ENCODE measurements at regions not wholly inside any gene's neighbourhood (a gene's known extent, or its start where the extent isn't known, plus 50 kb on each side); places are given as distances from the start of the nearest gene placed in this dataset.
"Not testable (repeated sequence)": the region's sequence is repeated elsewhere in the genome, so short reads cannot be mapped to it uniquely, and the experiment has no call there.

DNA sequence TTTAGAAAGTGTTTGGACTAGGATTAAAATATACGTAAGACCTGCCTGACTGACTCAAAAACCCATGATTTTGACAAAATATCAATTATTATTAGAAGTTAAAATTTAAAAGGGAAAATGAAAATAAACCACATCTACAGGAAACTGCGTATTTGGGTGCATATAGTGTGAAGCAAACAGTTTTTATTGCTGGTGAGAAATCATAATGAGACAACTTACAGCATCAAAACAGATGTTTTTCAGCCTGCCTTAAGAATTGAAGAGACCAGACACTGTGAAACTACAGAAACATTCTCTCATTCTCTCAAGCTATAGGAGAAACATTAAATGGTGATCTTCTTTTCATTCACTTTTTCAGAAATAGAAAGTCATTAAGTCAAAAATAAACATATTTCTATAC, 62.9 kb downstream of the RAD51AP2 start:
- Histone ChIP-seq H4K20me1 (ENCODE audit: insufficient read depth) (no peaks in the 10 kb centered on the region), H3K9me2 (no peaks in the 10 kb centered on the region), H3K9ac (no peak overlapping the region), H2AFZ (ENCODE audit: low read depth) (no peak overlapping the region), H3K4me2 (no peak overlapping the region), H3K4me3 (ENCODE audit: low read depth in 2 of 2, low read length in 1 of 2) (no peak overlapping the region), H3K4me1 (ENCODE audit: control insufficient read depth in 1 of 2, insufficient read depth in 2 of 2, low read depth in 1 of 2, low read length in 1 of 2) (no peaks in the 10 kb centered on the region), H3K79me2 (ENCODE audit: insufficient read depth) (no peaks in the 10 kb centered on the region), H3K27me3 (ENCODE audit: insufficient read depth) (no peaks in the 10 kb centered on the region), H3K9me3 (no peaks in the 10 kb centered on the region), H3K27ac (ENCODE audit: low read depth in 2 of 2, low read length in 1 of 2) (no peak overlapping the region), H3F3A (replicated peaks; ENCODE audit: insufficient read depth) (no peaks in the 10 kb centered on the region), H3K36me3 (replicated peaks in 1 of 2; ENCODE audit: control insufficient read depth in 1 of 2, insufficient read depth in 2 of 2, low read length in 1 of 2) (no peaks in the 10 kb centered on the region)
- no peak for TF ChIP-seq EP300 (IDR thresholded peaks at IDR 0.05; ENCODE audit: borderline replicate concordance in 1 of 2, low read depth in 1 of 2, low read length in 1 of 2)
- TF ChIP-seq RAD21 (IDR thresholded peaks at IDR 0.05; ENCODE audit: low read length): no peak
- no peak for TF ChIP-seq TAF1 (IDR thresholded peaks at IDR 0.05; ENCODE audit: borderline replicate concordance, low read depth, low read length)
- TF ChIP-seq MAX (IDR thresholded peaks at IDR 0.05; ENCODE audit: low read depth): no peak
- TF ChIP-seq RCOR1 (IDR thresholded peaks at IDR 0.05; ENCODE audit: low read length): no peak
- no peak for TF ChIP-seq RFX5 (IDR thresholded peaks at IDR 0.05; ENCODE audit: low read length)
- no peak for TF ChIP-seq MXI1 (IDR thresholded peaks at IDR 0.05; ENCODE audit: low read depth, low read length)
- no peak for TF ChIP-seq SMC3 (IDR thresholded peaks at IDR 0.05; ENCODE audit: low read depth, low read length)
- WGBS (ENCODE audit: low lambda C conversion rate): 39% methylated on average over 2 of the region's 2 CpGs
- no peak for DNase-seq
- CTCF ChIA-PET: no interaction called here
- POLR2A ChIA-PET: no interaction called here

GRCh38 chr2:17446191-17446590, 72.0 kb downstream of the RAD51AP2 start:
- POLR2A ChIA-PET; H3K79me2 ChIP-seq (ENCODE audit: insufficient read depth); H3K4me3 ChIP-seq (ENCODE audit: low read depth in 2 of 2, low read length in 1 of 2); H2AFZ ChIP-seq (ENCODE audit: low read depth); H3K4me2 ChIP-seq; H3K9me3 ChIP-seq; H3K27ac ChIP-seq (ENCODE audit: low read depth in 2 of 2, low read length in 1 of 2); H3K27me3 ChIP-seq (ENCODE audit: insufficient read depth); H3K36me3 ChIP-seq (replicated peaks in 1 of 2; ENCODE audit: control insufficient read depth in 1 of 2, insufficient read depth in 2 of 2, low read length in 1 of 2); H3K9ac ChIP-seq; H3K4me1 ChIP-seq (ENCODE audit: control insufficient read depth in 1 of 2, insufficient read depth in 2 of 2, low read depth in 1 of 2, low read length in 1 of 2); H3K9me2 ChIP-seq; H3F3A ChIP-seq (replicated peaks; ENCODE audit: insufficient read depth); H4K20me1 ChIP-seq (ENCODE audit: insufficient read depth); CTCF ChIA-PET; DNase-seq: not testable (repeated sequence)
- WGBS (ENCODE audit: low lambda C conversion rate): 14% methylated on average over 3 of the region's 3 CpGs

GRCh38 chr2:17445744-17446143, 72.5 kb downstream of the RAD51AP2 start:
- H3K79me2 ChIP-seq (ENCODE audit: insufficient read depth): no peaks in the 10 kb centered on the region
- CTCF ChIA-PET: no interaction called here
- no peaks in the 10 kb centered on the region for H3K9me3 ChIP-seq
- H3K27ac ChIP-seq (ENCODE audit: low read depth in 2 of 2, low read length in 1 of 2): no peak overlapping the region
- H3K9ac ChIP-seq: no peak overlapping the region
- WGBS (ENCODE audit: low lambda C conversion rate): 33% methylated on average over 1 of the region's 1 CpG
- no peak overlapping the region for H3K4me2 ChIP-seq
- H3K4me1 ChIP-seq (ENCODE audit: control insufficient read depth in 1 of 2, insufficient read depth in 2 of 2, low read depth in 1 of 2, low read length in 1 of 2): no peaks in the 10 kb centered on the region; a peak in 1 of 4 replicates
- H3K9me2 ChIP-seq: no peaks in the 10 kb centered on the region
- no peaks in the 10 kb centered on the region for H3K27me3 ChIP-seq (ENCODE audit: insufficient read depth)
- H3K4me3 ChIP-seq (ENCODE audit: low read depth in 2 of 2, low read length in 1 of 2): no peak overlapping the region
- TF ChIP-seq GATA2 (CRISPR knock-in tag; IDR thresholded peaks at IDR 0.05) (no peak), GABPA (IDR thresholded peaks at IDR 0.05; ENCODE audit: low read depth) (no peak), ELF1 (IDR thresholded peaks at IDR 0.05) (no peak)
- H2AFZ ChIP-seq (ENCODE audit: low read depth): no peak overlapping the region
- no peaks in the 10 kb centered on the region for H3K36me3 ChIP-seq (replicated peaks in 1 of 2; ENCODE audit: control insufficient read depth in 1 of 2, insufficient read depth in 2 of 2, low read length in 1 of 2)
- no peaks in the 10 kb centered on the region for H4K20me1 ChIP-seq (ENCODE audit: insufficient read depth)
- H3F3A ChIP-seq (replicated peaks; ENCODE audit: insufficient read depth): no peaks in the 10 kb centered on the region
- POLR2A ChIA-PET: no interaction called here
- DNase-seq: no peak
